ENCODE measurements at regions not wholly inside any gene's neighbourhood (a gene's known extent, or its start where the extent isn't known, plus 50 kb on each side); places are given as distances from the start of the nearest gene placed in this dataset.

- TF ChIP-seq POLR2A (IDR thresholded peaks at IDR 0.05; ENCODE audit: control extremely low read depth in 1 of 2, low read depth in 2 of 2, low read length in 2 of 2) (no peak), CREB1 (IDR thresholded peaks at IDR 0.05) (no peak), SIN3A (conservative IDR thresholded peaks at IDR 0.05 in 1 of 2, IDR thresholded peaks at IDR 0.05 in 1 of 2; ENCODE audit: low read depth in 1 of 2, low read length in 2 of 2) (no peak), CTCF (IDR thresholded peaks at IDR 0.05; ENCODE audit: control extremely low read depth in 1 of 3, insufficient read depth in 1 of 3, low read depth in 1 of 3, low read length in 3 of 3) (no peak), RAD21 (IDR thresholded peaks at IDR 0.05 in 1 of 2, conservative IDR thresholded peaks at IDR 0.05 in 1 of 2; ENCODE audit: low read depth in 2 of 2, low read length in 2 of 2) (no peak), ATF3 (IDR thresholded peaks at IDR 0.05; ENCODE audit: insufficient read depth, low read depth, low read length) (no peak), BRCA1 (IDR thresholded peaks at IDR 0.05; ENCODE audit: low read depth, low read length) (no peak), CEBPB (IDR thresholded peaks at IDR 0.05; ENCODE audit: low read depth, low read length) (no peak), EZH2 (IDR thresholded peaks at IDR 0.05; ENCODE audit: low read depth, low read length, severe bottlenecking) (no peak)
- TF ChIP-seq, protein P1, sequence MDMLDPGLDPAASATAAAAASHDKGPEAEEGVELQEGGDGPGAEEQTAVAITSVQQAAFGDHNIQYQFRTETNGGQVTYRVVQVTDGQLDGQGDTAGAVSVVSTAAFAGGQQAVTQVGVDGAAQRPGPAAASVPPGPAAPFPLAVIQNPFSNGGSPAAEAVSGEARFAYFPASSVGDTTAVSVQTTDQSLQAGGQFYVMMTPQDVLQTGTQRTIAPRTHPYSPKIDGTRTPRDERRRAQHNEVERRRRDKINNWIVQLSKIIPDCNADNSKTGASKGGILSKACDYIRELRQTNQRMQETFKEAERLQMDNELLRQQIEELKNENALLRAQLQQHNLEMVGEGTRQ (IDR thresholded peaks at IDR 0.05; ENCODE audit: low read length), result no peak
Observed at GRCh38 chr13:53863520-53863919, 834.9 kb downstream of the OLFM4 start.
